Right renal pelvis (tissue), 4 donors: ENCODE measurements at regions not wholly inside any gene's neighbourhood (a gene's known extent, or its start where the extent isn't known, plus 50 kb on each side); places are given as distances from the start of the nearest gene placed in this dataset.
A peak's percentile ranks its signal among the peaks of the same experiment; 100 is the strongest.
"Not testable (repeated sequence)": the region's sequence is repeated elsewhere in the genome, so short reads cannot be mapped to it uniquely, and the experiment has no call there.

Source experiments
- DNase-seq, 4 donors: peaks; one replicate each; pipeline ENCODE4 v3.0.0-alpha.2; 2013; ENCODE audit warnings: low read depth in 4 of 4, low spot score in 3 of 4, missing footprints in 1 of 4

DNA sequence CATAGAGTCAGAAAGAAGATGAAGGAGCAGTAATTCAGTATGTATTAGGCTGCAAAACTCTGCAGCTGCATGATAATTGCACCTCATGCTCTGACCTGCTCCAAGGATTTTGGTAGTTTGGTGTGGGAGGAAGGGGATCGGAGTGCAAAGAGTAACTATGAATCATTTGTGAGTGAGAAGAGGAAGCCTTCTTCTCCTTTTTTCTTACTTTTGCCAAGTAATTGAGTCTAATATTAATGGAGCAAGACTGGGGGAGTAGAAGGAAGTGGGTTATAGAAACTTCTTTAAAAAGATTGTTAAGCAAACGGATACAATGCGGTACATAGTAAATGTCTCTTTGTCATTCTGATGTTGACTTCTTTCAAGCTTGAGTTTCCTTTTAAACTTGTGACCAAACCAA is 276.5 kb downstream of the EDEM1 start:
- DNase-seq: no peak

- DNase-seq: no peak
Measured at GRCh38 chr3:5464649-5465048, 277.1 kb downstream of the EDEM1 start.

DNA sequence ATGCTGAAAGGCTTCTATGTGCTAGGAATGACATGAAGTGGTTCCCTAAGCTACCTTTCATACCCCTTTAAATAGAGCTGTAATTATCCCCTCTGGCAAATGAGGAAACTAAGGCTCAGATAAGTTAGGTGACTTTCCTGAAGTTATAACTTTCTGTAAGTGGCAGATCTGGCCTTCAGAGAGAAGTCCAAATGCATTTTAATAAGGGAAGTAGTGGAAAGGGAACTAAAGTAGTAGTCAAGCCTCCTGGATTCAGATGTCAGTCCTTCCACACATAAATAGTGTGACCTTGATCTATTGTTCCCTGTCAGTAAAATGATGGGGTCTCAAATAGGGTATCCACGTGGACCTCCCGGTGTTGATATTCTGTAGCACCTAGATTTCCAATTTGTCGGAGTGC is 277.7 kb downstream of the EDEM1 start:
- DNase-seq: no peak

GRCh38 chr3:5466065-5466464 is 278.6 kb downstream of the EDEM1 start:
- no peak for DNase-seq

DNA sequence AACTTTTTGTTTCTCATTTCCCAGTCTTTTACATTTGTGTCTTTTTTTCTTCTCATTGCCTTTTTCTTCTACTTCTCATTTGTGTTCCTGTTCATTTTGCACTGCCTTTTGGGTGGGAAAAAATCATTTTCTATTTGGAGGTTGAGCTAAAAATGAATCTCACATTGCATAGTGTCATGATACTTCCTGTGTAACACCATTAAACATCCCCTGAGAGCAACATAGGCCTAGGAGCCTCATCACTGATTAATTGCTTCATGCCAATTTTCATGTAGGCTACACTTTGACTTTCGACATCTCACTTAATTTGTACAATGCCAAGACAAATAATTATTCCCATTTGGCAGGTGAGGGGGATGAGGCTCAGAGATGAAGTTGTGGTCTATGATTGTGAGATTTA is 279.2 kb downstream of the EDEM1 start:
- no peak for DNase-seq

DNA sequence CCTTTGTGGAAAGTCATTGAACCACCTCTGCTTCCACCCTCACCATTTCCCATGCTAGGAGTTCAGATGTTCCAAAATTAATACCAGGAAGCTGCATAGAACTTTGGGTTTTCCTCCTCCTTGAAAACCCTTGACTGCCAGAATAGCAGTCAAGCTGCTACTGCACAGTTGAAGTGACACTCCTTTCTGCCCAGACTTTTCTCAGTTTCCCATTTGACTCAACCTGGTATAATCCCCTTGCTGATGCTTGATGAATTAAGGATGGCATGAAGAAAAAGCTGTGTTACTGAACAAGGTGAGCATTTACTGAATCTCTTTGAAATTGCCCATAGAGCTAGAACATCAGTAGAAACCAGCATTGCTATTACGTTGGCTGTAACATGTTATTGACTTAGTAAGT is 286.0 kb downstream of the EDEM1 start:
- no peak for DNase-seq

DNA sequence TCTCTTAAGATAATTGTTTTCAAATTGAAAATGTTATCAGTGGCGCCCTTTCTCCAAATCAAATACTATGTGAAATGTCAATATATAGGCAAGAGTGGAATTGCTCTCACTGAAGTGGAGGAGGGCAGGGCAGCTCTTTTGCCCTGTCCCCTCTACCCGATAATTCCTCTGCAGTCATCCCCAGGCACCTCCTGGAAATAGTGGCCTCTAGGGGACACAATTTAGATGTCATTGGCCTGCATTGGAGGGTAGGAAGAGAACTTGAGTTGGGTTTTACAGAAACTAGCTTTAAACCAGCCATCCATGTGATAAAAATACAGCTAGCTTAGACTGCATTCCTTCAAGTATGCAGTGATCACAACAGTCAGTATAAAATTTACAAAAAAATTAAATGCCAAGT is 288.9 kb downstream of the EDEM1 start:
- DNase-seq: no peak

DNA sequence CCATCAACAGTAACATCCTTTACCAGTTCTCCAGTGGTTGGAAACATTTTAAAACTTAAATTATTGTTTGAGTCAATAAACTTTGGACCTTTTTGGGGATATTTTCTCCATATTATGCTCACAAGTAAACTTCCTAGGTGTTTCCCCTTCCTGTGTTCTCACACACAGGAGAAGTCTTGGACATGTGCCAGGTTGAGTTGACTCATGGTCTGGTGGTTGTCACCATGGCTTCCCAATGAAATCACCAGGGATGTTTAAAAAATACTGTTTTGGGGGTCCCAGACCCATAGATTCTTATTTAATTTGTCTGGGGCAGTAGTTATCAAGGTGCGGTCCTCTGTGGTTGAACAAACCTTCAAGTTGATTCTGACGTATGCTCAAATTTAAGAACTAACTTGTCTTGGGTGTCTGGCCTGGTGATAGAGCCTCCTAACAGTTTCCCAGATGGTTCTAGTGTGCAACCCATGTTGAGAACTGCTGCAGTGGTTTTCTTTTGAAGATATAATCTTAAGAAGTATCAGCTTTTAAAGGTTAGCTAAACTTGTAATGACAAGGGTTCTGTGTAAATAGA is 291.8 kb downstream of the EDEM1 start:
- DNase-seq: no peak

DNA sequence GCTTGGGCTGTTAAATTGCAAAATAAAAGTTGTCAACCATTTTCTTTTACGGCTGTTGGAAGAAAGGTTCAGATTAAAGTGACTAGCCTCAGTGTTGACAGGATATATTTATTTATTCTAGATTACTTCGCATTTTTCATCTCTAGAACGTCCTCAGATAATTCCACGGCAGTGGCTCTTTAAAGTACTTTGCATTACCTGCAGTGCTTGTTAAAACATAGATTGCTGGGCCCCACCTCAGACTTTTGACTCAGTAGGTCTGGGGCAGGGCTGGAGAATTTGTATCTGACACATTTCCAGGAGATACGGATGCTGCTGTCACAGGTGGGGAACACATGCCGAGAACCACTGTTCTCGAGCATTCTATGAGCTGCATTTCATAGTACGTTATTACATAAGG is 292.7 kb downstream of the EDEM1 start:
- no peak for DNase-seq

- no peak for DNase-seq
Measured at GRCh38 chr3:5485427-5485826, 297.9 kb downstream of the EDEM1 start.

DNA sequence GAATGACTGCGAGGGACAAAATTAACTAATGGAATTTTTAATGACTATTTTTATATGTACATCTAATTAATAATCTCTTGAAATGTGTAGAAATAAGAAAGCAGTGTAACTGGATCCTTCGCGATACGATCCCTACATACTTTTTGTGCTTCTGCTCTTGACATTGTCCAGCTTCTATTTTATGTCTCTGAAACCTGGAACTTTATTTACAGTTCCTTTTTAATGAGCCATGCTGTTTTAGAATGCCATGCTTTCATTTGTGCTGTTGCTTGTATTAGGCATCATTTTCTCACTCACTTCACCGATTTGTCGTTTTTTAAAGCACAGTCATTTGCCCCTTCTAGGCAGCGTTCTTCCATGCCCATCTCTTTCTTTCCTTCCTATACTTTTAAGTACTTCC is 301.3 kb downstream of the EDEM1 start:
- DNase-seq: peak in 1 of 4 donors; percentile 31

- no peak for DNase-seq
Measured at GRCh38 chr3:5489536-5489935, 302.0 kb downstream of the EDEM1 start.

- DNase-seq: no peak
Measured at GRCh38 chr3:5494905-5495519, 307.5 kb downstream of the EDEM1 start.

DNA sequence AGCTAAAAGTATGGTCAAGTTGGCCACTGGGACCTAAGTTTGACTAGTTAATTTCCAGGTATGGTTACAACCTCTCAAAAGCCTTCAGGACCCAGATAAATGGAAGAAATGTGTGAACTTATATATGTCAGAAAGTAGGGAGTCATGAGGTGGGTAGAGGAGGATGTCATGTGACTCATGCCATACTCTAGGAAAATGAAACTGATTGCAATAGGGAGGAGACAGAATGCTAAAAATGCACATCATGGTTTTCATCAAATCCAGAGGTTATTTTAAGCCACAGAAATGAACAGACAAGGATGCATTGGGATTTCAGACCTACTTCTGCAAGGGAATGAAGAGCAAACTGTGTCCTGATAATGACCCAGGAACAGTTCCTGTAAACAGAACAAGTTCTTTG is 310.0 kb downstream of the EDEM1 start:
- no peak for DNase-seq

DNA sequence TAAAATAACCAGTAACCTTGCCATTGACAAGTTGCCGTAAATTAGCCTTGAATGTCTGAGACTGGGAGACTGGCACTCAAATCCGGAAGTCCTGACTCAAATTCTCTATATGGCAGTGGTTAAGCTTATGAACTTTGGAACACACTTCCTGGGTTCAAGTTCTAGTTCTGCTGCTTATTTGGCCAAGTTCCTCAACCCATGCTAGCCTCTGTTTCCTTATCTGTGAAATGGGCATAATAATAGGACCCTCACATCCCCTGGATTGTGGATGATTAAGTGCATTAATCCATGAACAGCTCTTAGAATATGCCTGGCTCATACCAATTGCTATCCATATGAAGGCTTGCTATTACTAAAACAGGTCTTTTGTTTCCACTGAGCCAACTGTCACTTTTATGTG is 311.5 kb downstream of the EDEM1 start:
- no peak for DNase-seq

- DNase-seq: no peak
Measured at GRCh38 chr3:5499404-5499803, 311.9 kb downstream of the EDEM1 start.

DNA sequence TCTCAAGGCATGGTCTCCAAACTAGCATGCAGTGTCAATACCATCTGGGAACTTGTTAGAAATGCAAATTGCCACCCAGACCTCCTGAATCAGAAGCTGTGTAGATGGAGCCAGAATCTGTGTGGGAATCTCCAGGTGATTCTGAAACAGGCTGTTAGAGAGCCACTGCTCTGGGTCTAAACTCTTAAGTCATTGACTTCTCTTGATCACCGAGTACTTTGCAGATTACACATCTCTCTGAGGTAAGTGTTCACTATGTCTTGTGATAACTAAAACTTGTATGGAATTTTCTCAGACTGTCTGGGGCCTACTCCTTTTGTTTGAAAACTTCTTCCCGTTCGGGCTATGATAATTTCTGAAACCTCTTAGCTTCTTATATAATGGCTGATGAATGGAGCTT is 315.6 kb downstream of the EDEM1 start:
- DNase-seq: no peak

- DNase-seq: no peak
Measured at GRCh38 chr3:5504135-5504534, 316.6 kb downstream of the EDEM1 start.

- no peak for DNase-seq
Measured at GRCh38 chr3:5505163-5505562, 317.7 kb downstream of the EDEM1 start.

- no peak for DNase-seq
Measured at GRCh38 chr3:5505997-5506396, 318.5 kb downstream of the EDEM1 start.

GRCh38 chr3:5508860-5509259 is 321.4 kb downstream of the EDEM1 start:
- not testable (repeated sequence) for DNase-seq

DNA sequence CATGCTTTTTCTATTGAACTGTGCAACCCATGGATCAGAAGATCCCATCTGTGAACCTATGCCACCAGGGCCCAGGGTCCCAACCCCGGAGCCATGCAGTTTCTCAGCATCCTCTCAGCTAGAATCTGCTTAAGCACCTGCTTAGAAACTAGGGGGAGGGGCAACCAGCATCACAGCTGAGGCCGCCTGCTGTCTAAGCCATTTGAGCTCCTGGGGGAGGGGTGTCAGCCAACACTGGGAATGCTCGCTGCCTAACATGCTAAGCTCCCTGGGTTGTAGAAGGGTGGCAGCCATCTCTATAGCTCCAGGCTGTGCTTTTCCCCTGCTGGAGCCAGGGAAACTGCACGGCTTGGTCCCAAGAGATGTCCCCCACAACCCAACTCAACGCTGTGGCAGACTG is 322.8 kb downstream of the EDEM1 start:
- no peak for DNase-seq

DNA sequence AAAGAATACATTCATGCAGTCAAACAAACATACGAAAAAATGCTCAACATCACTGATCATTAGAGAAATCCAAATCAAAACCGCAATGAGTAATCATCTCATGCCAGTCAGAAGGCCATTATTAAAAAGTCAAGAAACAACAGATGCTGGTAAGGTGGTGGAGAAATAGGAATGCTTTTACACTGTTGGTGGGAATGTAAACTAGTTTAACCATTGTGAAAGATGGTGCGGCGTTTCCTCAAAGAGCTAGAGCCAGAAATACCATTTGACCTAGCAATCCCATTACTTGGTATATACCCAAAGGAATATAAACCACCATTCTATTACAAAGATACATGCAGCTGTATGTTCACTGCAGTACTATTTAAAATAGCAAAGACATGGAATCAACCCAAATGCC is 330.4 kb downstream of the EDEM1 start:
- DNase-seq: no peak
